ENCODE measurements at regions not wholly inside any gene's neighbourhood (a gene's known extent, or its start where the extent isn't known, plus 50 kb on each side); places are given as distances from the start of the nearest gene placed in this dataset.

DNA sequence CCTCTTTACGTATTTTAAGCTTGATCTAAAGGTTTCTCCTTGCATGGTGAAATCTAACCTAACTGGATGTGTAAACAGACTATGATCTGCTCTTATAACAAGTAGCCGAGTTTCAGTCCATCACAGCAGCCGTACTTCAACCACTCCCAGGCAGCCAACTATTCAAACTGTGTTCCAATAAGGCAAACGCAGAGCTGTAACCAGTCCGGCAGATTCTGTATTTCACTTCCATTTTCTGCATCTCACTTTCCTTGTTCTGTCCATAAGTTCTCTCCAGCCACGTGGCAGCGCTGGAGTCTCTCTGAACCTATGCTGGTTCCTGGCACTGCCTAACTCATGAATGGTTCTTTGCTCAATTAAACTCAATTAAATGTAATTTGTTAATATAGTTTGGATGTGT, 132.6 kb downstream of the FHDC1 start:
- no peak for TF ChIP-seq EHMT2 (IDR thresholded peaks at IDR 0.05; ENCODE audit: low read depth)
- TF ChIP-seq ELK1 (IDR thresholded peaks at IDR 0.05; ENCODE audit: low read depth, low read length) = no peak
- TF ChIP-seq POLR2A (IDR thresholded peaks at IDR 0.05; ENCODE audit: low read length) = no peak
- TF ChIP-seq, protein P1, sequence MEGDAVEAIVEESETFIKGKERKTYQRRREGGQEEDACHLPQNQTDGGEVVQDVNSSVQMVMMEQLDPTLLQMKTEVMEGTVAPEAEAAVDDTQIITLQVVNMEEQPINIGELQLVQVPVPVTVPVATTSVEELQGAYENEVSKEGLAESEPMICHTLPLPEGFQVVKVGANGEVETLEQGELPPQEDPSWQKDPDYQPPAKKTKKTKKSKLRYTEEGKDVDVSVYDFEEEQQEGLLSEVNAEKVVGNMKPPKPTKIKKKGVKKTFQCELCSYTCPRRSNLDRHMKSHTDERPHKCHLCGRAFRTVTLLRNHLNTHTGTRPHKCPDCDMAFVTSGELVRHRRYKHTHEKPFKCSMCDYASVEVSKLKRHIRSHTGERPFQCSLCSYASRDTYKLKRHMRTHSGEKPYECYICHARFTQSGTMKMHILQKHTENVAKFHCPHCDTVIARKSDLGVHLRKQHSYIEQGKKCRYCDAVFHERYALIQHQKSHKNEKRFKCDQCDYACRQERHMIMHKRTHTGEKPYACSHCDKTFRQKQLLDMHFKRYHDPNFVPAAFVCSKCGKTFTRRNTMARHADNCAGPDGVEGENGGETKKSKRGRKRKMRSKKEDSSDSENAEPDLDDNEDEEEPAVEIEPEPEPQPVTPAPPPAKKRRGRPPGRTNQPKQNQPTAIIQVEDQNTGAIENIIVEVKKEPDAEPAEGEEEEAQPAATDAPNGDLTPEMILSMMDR (IDR thresholded peaks at IDR 0.05) = no peak
- no peak for TF ChIP-seq MAFK (IDR thresholded peaks at IDR 0.05; ENCODE audit: partially characterized antibody)
- TF ChIP-seq PHF8 (IDR thresholded peaks at IDR 0.05; ENCODE audit: borderline replicate concordance, low read depth) = no peak
- no peak for TF ChIP-seq FOSL2 (IDR thresholded peaks at IDR 0.05)
- TF ChIP-seq FOSL2 (CRISPR knock-in tag; IDR thresholded peaks at IDR 0.05) = no peak
- no peak for TF ChIP-seq JUNB (IDR thresholded peaks at IDR 0.05)
